ENCODE measurements at regions not wholly inside any gene's neighbourhood (a gene's known extent, or its start where the extent isn't known, plus 50 kb on each side); places are given as distances from the start of the nearest gene placed in this dataset.

GRCh38 chr13:30133554-30133912 lies 173.8 kb downstream of the KATNAL1 start:
- TF ChIP-seq EZH2 (IDR thresholded peaks at IDR 0.05; ENCODE audit: borderline replicate concordance, low read depth, low read length, severe bottlenecking), result no peak
- no peak for TF ChIP-seq CTCF (IDR thresholded peaks at IDR 0.05; ENCODE audit: borderline replicate concordance, extremely low read depth, low read length, poor library complexity, severe bottlenecking)
- no peaks in the 10 kb centered on the region for H3K9me3 ChIP-seq (ENCODE audit: insufficient read depth, low read length, severe bottlenecking)
- ATAC-seq (ENCODE audit: insufficient read depth, low read depth) (no peak), DNase-seq (no peak)
- no peaks in the 10 kb centered on the region for H3K36me3 ChIP-seq (ENCODE audit: insufficient read depth, low read length)
- no peak overlapping the region for H3K4me2 ChIP-seq (ENCODE audit: insufficient read depth, low read length)
- peak overlapping the region; percentile 80 for H3K27ac ChIP-seq (ENCODE audit: low read length)
- no peaks in the 10 kb centered on the region for H4K20me1 ChIP-seq (ENCODE audit: insufficient read depth, low read length)
- H3K4me1 ChIP-seq (ENCODE audit: insufficient read depth, low read length), result peaks cover 13% of the 10 kb centered on the region
- no peaks in the 10 kb centered on the region for H3K79me2 ChIP-seq (ENCODE audit: insufficient read depth, low read length)
- H3K9ac ChIP-seq (ENCODE audit: low read depth, low read length), result peak overlapping the region; percentile 55; the same call in 1 of the 2 replicates
- H3K4me3 ChIP-seq (ENCODE audit: low read depth in 1 of 2, low read length in 2 of 2), result no peak overlapping the region
- no peaks in the 10 kb centered on the region for H3K27me3 ChIP-seq (ENCODE audit: insufficient read depth, low read length, poor library complexity)
- 0 out of 2 replicates have a peak overlapping the region, but pooled peaks have one; percentile 22 for H2AFZ ChIP-seq (ENCODE audit: low read depth, low read length)

- Histone ChIP-seq H2AFZ (ENCODE audit: low read depth, low read length) (peak overlapping the region; percentile 96), H3K9ac (ENCODE audit: low read depth, low read length) (peak overlapping the region; percentile 55), H3K27me3 (ENCODE audit: insufficient read depth, low read length, poor library complexity) (no peaks in the 10 kb centered on the region), H3K4me1 (ENCODE audit: insufficient read depth, low read length) (peaks cover 13% of the 10 kb centered on the region), H4K20me1 (ENCODE audit: insufficient read depth, low read length) (no peaks in the 10 kb centered on the region), H3K4me3 (ENCODE audit: low read depth in 1 of 2, low read length in 2 of 2) (0 out of 4 replicates have a peak overlapping the region, but pooled peaks of 1 of the 2 experiments have one; percentile 6), H3K36me3 (ENCODE audit: insufficient read depth, low read length) (no peaks in the 10 kb centered on the region), H3K79me2 (ENCODE audit: insufficient read depth, low read length) (no peaks in the 10 kb centered on the region), H3K27ac (ENCODE audit: low read length) (peak overlapping the region; percentile 80), H3K4me2 (ENCODE audit: insufficient read depth, low read length) (peak overlapping the region; percentile 58), H3K9me3 (ENCODE audit: insufficient read depth, low read length, severe bottlenecking) (no peaks in the 10 kb centered on the region)
- DNase-seq, result peak; percentile 99
- TF ChIP-seq CTCF (IDR thresholded peaks at IDR 0.05; ENCODE audit: borderline replicate concordance, extremely low read depth, low read length, poor library complexity, severe bottlenecking) (peak; percentile 96), EZH2 (IDR thresholded peaks at IDR 0.05; ENCODE audit: borderline replicate concordance, low read depth, low read length, severe bottlenecking) (no peak)
- peak; percentile 99 for ATAC-seq (ENCODE audit: insufficient read depth, low read depth)
Measured at GRCh38 chr13:30132623-30133553, 174.5 kb downstream of the KATNAL1 start.

- H3K9ac ChIP-seq (ENCODE audit: low read depth, low read length), result no peak overlapping the region
- H3K36me3 ChIP-seq (ENCODE audit: insufficient read depth, low read length), result no peaks in the 10 kb centered on the region
- TF ChIP-seq CTCF (IDR thresholded peaks at IDR 0.05; ENCODE audit: borderline replicate concordance, extremely low read depth, low read length, poor library complexity, severe bottlenecking) (no peak), EZH2 (IDR thresholded peaks at IDR 0.05; ENCODE audit: borderline replicate concordance, low read depth, low read length, severe bottlenecking) (no peak)
- no peak for ATAC-seq (ENCODE audit: insufficient read depth, low read depth)
- no peak overlapping the region for H3K27ac ChIP-seq (ENCODE audit: low read length)
- no peak overlapping the region for H3K4me2 ChIP-seq (ENCODE audit: insufficient read depth, low read length)
- peaks cover 13% of the 10 kb centered on the region for H3K4me1 ChIP-seq (ENCODE audit: insufficient read depth, low read length)
- no peaks in the 10 kb centered on the region for H3K79me2 ChIP-seq (ENCODE audit: insufficient read depth, low read length)
- no peaks in the 10 kb centered on the region for H3K9me3 ChIP-seq (ENCODE audit: insufficient read depth, low read length, severe bottlenecking)
- H3K27me3 ChIP-seq (ENCODE audit: insufficient read depth, low read length, poor library complexity), result no peaks in the 10 kb centered on the region
- no peak overlapping the region for H2AFZ ChIP-seq (ENCODE audit: low read depth, low read length)
- no peaks in the 10 kb centered on the region for H4K20me1 ChIP-seq (ENCODE audit: insufficient read depth, low read length)
- no peak for DNase-seq
- no peak overlapping the region for H3K4me3 ChIP-seq (ENCODE audit: low read depth in 1 of 2, low read length in 2 of 2)
Measured at GRCh38 chr13:30129411-30129810, 177.9 kb downstream of the KATNAL1 start.
